Progenitor cell of endocrine pancreas (in vitro differentiated cells): ENCODE measurements at regions not wholly inside any gene's neighbourhood (a gene's known extent, or its start where the extent isn't known, plus 50 kb on each side); places are given as distances from the start of the nearest gene placed in this dataset.
"Not testable (repeated sequence)": the region's sequence is repeated elsewhere in the genome, so short reads cannot be mapped to it uniquely, and the experiment has no call there.

Source experiments
- DNase-seq: peaks from one replicate; pipeline ENCODE4 v3.0.0; 2021; ENCODE audit warnings: low spot score; ENCODE audit not compliant: unreplicated experiment
- H3K27ac Mint-ChIP-seq: 2 replicates; pipeline ENCODE4 v1.8.0; 2021; ENCODE audit warnings: mild to moderate bottlenecking, moderate library complexity, mixed read lengths
- H3K27me3 Mint-ChIP-seq: 2 replicates; pipeline ENCODE4 v1.8.0; 2021; ENCODE audit warnings: mixed read lengths
- H3K36me3 Mint-ChIP-seq: 2 replicates; pipeline ENCODE4 v1.8.0; 2022; ENCODE audit warnings: mixed read lengths; ENCODE audit not compliant: insufficient read depth
- H3K4me1 Mint-ChIP-seq: 2 replicates; pipeline ENCODE4 v1.8.0; 2021; ENCODE audit warnings: low read depth, mixed read lengths
- H3K4me3 Mint-ChIP-seq: 2 replicates; pipeline ENCODE4 v1.8.0; 2021; ENCODE audit warnings: low read depth, mild to moderate bottlenecking, moderate library complexity, mixed read lengths
- H3K9me3 Mint-ChIP-seq: 2 replicates; pipeline ENCODE4 v1.8.0; 2021; ENCODE audit warnings: low read depth, mixed read lengths
- CTCF ChIP-seq: fragments of 200-600 bp; sonication (generic); IDR thresholded peaks from one replicate; pipeline ENCODE4 v1.5.0; 2021; ENCODE audit warnings: antibody characterized with exemption, mild to moderate bottlenecking; ENCODE audit not compliant: unreplicated experiment

GRCh38 chr6:16995511-16996250 lies 106.2 kb upstream of the STMND1 start:
- H3K27me3 Mint-ChIP-seq, result peaks cover 13% of the 10 kb centered on the region
- no peak overlapping the region for H3K4me3 Mint-ChIP-seq
- no peak overlapping the region for H3K27ac Mint-ChIP-seq
- no peaks in the 10 kb centered on the region for H3K4me1 Mint-ChIP-seq
- TF ChIP-seq CTCF, result no peak
- H3K9me3 Mint-ChIP-seq, result no peaks in the 10 kb centered on the region
- no peak for DNase-seq
- no peaks in the 10 kb centered on the region for H3K36me3 Mint-ChIP-seq

GRCh38 chr6:16993396-16993795 lies 108.5 kb upstream of the STMND1 start:
- Mint-ChIP-seq H3K9me3 (peaks cover 9% of the 10 kb centered on the region), H3K4me1 (no peaks in the 10 kb centered on the region), H3K27ac (no peak overlapping the region), H3K36me3 (peaks cover 4% of the 10 kb centered on the region), H3K4me3 (no peak overlapping the region), H3K27me3 (peaks cover 12% of the 10 kb centered on the region)
- TF ChIP-seq CTCF, result no peak
- DNase-seq, result no peak

GRCh38 chr6:16991981-16992629 lies 109.7 kb upstream of the STMND1 start:
- Mint-ChIP-seq H3K9me3 (peaks cover 13% of the 10 kb centered on the region), H3K36me3 (peaks cover 4% of the 10 kb centered on the region), H3K27me3 (peaks cover 12% of the 10 kb centered on the region), H3K27ac (no peak overlapping the region), H3K4me3 (no peak overlapping the region), H3K4me1 (no peaks in the 10 kb centered on the region)
- no peak for TF ChIP-seq CTCF
- no peak for DNase-seq

DNA sequence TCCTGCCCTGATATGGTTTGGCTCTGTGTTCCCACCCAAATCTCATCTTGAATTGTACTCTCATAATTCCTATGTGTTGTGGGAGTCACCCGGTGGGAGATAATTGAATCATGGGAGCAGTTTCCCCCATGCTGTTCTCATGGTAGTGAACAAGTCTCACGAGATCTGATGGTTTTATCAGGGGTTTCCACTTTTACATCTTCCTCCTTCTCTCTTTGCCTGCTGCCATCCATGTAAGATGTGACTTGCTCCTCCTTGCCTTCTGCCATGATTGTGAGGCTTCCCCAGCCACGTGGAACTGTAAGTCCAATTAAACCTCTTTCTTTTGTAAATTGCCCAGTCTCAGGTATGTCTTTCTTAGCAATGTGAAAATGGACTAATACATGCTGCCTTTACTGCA lies 111.9 kb upstream of the STMND1 start:
- Mint-ChIP-seq H3K9me3 (peaks cover 13% of the 10 kb centered on the region), H3K27ac (peak overlapping the region; percentile 43)
- not testable (repeated sequence) for H3K4me1 Mint-ChIP-seq, H3K36me3 Mint-ChIP-seq, H3K4me3 Mint-ChIP-seq, H3K27me3 Mint-ChIP-seq, DNase-seq

- Mint-ChIP-seq H3K36me3 (peaks cover 4% of the 10 kb centered on the region), H3K4me3 (no peak overlapping the region), H3K27me3 (peaks cover 8% of the 10 kb centered on the region), H3K9me3 (peaks cover 13% of the 10 kb centered on the region), H3K4me1 (no peaks in the 10 kb centered on the region), H3K27ac (no peak overlapping the region)
- no peak for TF ChIP-seq CTCF
- DNase-seq, result no peak
These were observed 112.5 kb upstream of the STMND1 start for GRCh38 chr6:16989382-16989781.

DNA sequence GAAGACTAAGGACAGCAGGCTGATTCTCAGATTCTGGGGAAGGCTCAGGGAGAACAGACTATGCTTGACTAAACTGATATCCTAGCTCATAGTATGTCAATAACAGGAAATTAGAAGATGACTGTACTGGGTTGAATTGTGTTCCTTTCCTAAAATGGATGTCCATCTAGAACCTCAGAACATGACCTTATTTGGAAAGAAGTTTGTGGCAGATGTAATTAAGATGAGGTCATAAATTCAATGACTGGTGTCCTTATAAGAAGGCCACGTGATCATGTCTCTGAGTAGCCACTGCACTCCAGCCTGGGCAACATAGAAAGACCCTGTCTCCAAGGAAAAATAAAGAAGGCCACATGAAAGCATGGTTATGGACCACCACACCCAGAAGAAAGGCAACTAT lies 113.9 kb upstream of the STMND1 start:
- Mint-ChIP-seq H3K4me1 (no peaks in the 10 kb centered on the region), H3K27ac (no peak overlapping the region), H3K36me3 (peaks cover 4% of the 10 kb centered on the region), H3K9me3 (peaks cover 13% of the 10 kb centered on the region), H3K4me3 (no peak overlapping the region), H3K27me3 (peaks cover 12% of the 10 kb centered on the region)
- no peak for DNase-seq
- TF ChIP-seq CTCF, result no peak
